ENCODE measurements at regions not wholly inside any gene's neighbourhood (a gene's known extent, or its start where the extent isn't known, plus 50 kb on each side); places are given as distances from the start of the nearest gene placed in this dataset.

GRCh38 chr5:4226565-4226964, 630.9 kb downstream of the IRX1 start:
- no peaks in the 10 kb centered on the region for H4K20me1 ChIP-seq (ENCODE audit: control insufficient read depth, insufficient read depth, insufficient read length)
- H3K18ac ChIP-seq (ENCODE audit: insufficient read length, low read depth, low read length): no peak overlapping the region
- no peak overlapping the region for H3K9ac ChIP-seq (ENCODE audit: extremely low read depth, insufficient read length, low read length)
- no peak overlapping the region for H4K8ac ChIP-seq (replicated peaks; ENCODE audit: insufficient read length, low read depth, low read length)
- Mint-ChIP-seq H3K9me3 (no peaks in the 10 kb centered on the region), H3K27ac (no peak overlapping the region), H3K36me3 (ENCODE audit: insufficient read depth in 1 of 3, low read depth in 3 of 3) (no peaks in the 10 kb centered on the region), H3K27me3 (ENCODE audit: low read depth) (peaks cover 21% of the 10 kb centered on the region), H3K4me1 (peaks cover 18 to 19% of the 10 kb centered on the region in 2 experiments), H3K4me3 (no peak overlapping the region)
- DNase-seq: no peak
- no peaks in the 10 kb centered on the region; the same call in 1 of the 2 replicates for H3K4me1 ChIP-seq (ENCODE audit: insufficient read depth, low read length)
- H3K23me2 ChIP-seq (ENCODE audit: insufficient read length, low read depth, low read length, poor library complexity, severe bottlenecking): no peaks in the 10 kb centered on the region
- H3K23ac ChIP-seq (ENCODE audit: insufficient read length, low read depth, low read length): no peak overlapping the region
- no peak overlapping the region for H4K5ac ChIP-seq (ENCODE audit: insufficient read length, low read depth, low read length)
- no peak overlapping the region for H3K14ac ChIP-seq (ENCODE audit: insufficient read depth, low read length)
- H2AK5ac ChIP-seq (ENCODE audit: insufficient read length, low read length): no peak overlapping the region
- no peak overlapping the region for H2BK12ac ChIP-seq (ENCODE audit: insufficient read length, low read depth, low read length)
- H2BK5ac ChIP-seq (ENCODE audit: insufficient read length, low read length): no peak overlapping the region
- no peak overlapping the region for H3T11ph ChIP-seq (ENCODE audit: low read length)
- no CpG with 5 or more reads among the region's 5 CpGs for WGBS (ENCODE audit: extremely low coverage, insufficient read length, low lambda C conversion rate)
- H2BK20ac ChIP-seq (ENCODE audit: low read depth, low read length, poor library complexity, severe bottlenecking): no peak overlapping the region
- H3K4ac ChIP-seq (ENCODE audit: low read depth, low read length): no peak overlapping the region
- no peaks in the 10 kb centered on the region for H3K27me3 ChIP-seq (ENCODE audit: insufficient read depth, low read length)
- H3K27ac ChIP-seq (ENCODE audit: insufficient read length, low read depth, low read length): no peak overlapping the region
- no peak overlapping the region for H4K91ac ChIP-seq (ENCODE audit: insufficient read length, low read depth, low read length)
- H3K79me1 ChIP-seq (ENCODE audit: insufficient read depth, low read depth, low read length, poor library complexity, severe bottlenecking): no peaks in the 10 kb centered on the region
- no peak overlapping the region for H3K4me2 ChIP-seq (ENCODE audit: insufficient read depth, insufficient read length, low read length)
- H3K56ac ChIP-seq (ENCODE audit: insufficient read length, low read depth, low read length): no peak overlapping the region
- TF ChIP-seq, protein P1, sequence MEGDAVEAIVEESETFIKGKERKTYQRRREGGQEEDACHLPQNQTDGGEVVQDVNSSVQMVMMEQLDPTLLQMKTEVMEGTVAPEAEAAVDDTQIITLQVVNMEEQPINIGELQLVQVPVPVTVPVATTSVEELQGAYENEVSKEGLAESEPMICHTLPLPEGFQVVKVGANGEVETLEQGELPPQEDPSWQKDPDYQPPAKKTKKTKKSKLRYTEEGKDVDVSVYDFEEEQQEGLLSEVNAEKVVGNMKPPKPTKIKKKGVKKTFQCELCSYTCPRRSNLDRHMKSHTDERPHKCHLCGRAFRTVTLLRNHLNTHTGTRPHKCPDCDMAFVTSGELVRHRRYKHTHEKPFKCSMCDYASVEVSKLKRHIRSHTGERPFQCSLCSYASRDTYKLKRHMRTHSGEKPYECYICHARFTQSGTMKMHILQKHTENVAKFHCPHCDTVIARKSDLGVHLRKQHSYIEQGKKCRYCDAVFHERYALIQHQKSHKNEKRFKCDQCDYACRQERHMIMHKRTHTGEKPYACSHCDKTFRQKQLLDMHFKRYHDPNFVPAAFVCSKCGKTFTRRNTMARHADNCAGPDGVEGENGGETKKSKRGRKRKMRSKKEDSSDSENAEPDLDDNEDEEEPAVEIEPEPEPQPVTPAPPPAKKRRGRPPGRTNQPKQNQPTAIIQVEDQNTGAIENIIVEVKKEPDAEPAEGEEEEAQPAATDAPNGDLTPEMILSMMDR (conservative IDR thresholded peaks at IDR 0.05): no peak
- no peak overlapping the region for H2BK120ac ChIP-seq (ENCODE audit: low read depth, low read length, poor library complexity, severe bottlenecking)
- no peaks in the 10 kb centered on the region for H3K9me3 ChIP-seq (ENCODE audit: control insufficient read depth, low read depth, low read length)
- no peaks in the 10 kb centered on the region for H3K79me2 ChIP-seq (ENCODE audit: insufficient read depth, low read length)
- H2AFZ ChIP-seq (ENCODE audit: low read length): no peak overlapping the region
- no peak overlapping the region for H2BK15ac ChIP-seq (ENCODE audit: low read depth, low read length)

All from H9 (cell line).